ENCODE measurements at regions not wholly inside any gene's neighbourhood (a gene's known extent, or its start where the extent isn't known, plus 50 kb on each side); places are given as distances from the start of the nearest gene placed in this dataset.

- H4K8ac ChIP-seq (ENCODE audit: extremely low read depth, insufficient read depth, low read length): no peak overlapping the region
- H3K14ac ChIP-seq (ENCODE audit: insufficient read length): no peak overlapping the region
- no peak overlapping the region for H2BK5ac ChIP-seq (ENCODE audit: low read depth, low read length)
- H3K23ac ChIP-seq (ENCODE audit: insufficient read length): no peak overlapping the region
- H2BK15ac ChIP-seq (ENCODE audit: low read length): no peak overlapping the region
- POLR2A ChIA-PET (ENCODE audit: partially characterized antibody): no interaction called here
- H3K4me3 ChIP-seq (ENCODE audit: extremely low read depth in 1 of 4, insufficient read depth in 2 of 4, low read depth in 3 of 4, low read length in 4 of 4): no peak overlapping the region
- H2AK5ac ChIP-seq (ENCODE audit: low read depth, low read length): no peak overlapping the region
- no peak overlapping the region for H3K27ac ChIP-seq (ENCODE audit: low read depth, low read length)
- H3K4me1 ChIP-seq (replicated peaks in 1 of 4; ENCODE audit: control insufficient read depth in 3 of 4, insufficient read depth in 4 of 4, low read length in 3 of 4): no peaks in the 10 kb centered on the region
- no peak overlapping the region for H2BK12ac ChIP-seq (ENCODE audit: low read depth, low read length)
- no peak overlapping the region for H3K4me2 ChIP-seq (ENCODE audit: insufficient read depth in 1 of 2, low read depth in 2 of 2, low read length in 2 of 2)
- H4K91ac ChIP-seq (replicated peaks; ENCODE audit: insufficient read length, low read length): no peak overlapping the region
- H2AFZ ChIP-seq (ENCODE audit: low read length): no peak overlapping the region
- no peak overlapping the region for H2BK120ac ChIP-seq (replicated peaks; ENCODE audit: low read depth, low read length)
- H3K4ac ChIP-seq (replicated peaks; ENCODE audit: insufficient read length, low read depth, low read length): no peak overlapping the region
- H2BK20ac ChIP-seq (ENCODE audit: low read length): no peak overlapping the region
- H3K27me3 ChIP-seq (replicated peaks in 1 of 4; ENCODE audit: control insufficient read depth in 3 of 4, extremely low read depth in 1 of 4, insufficient read depth in 3 of 4, low read length in 3 of 4): no peaks in the 10 kb centered on the region
- H3K9me3 ChIP-seq (ENCODE audit: insufficient read depth in 2 of 2, low read depth in 1 of 2, low read length in 1 of 2): no peaks in the 10 kb centered on the region
- no peaks in the 10 kb centered on the region for H3K79me1 ChIP-seq (ENCODE audit: low read depth, low read length)
- H4K20me1 ChIP-seq (replicated peaks in 1 of 2; ENCODE audit: control insufficient read depth in 1 of 2, insufficient read depth in 2 of 2, low read length in 2 of 2): no peaks in the 10 kb centered on the region
- no peak for DNase-seq (ENCODE audit: low read depth in 1 of 2, low spot score in 2 of 2)
- H3K79me2 ChIP-seq (ENCODE audit: control insufficient read depth in 1 of 2, insufficient read depth in 2 of 2, low read length in 2 of 2): no peaks in the 10 kb centered on the region
- no peak overlapping the region for H3K18ac ChIP-seq (ENCODE audit: extremely low read depth, low read length)
- no peaks in the 10 kb centered on the region for H3K36me3 ChIP-seq (ENCODE audit: control insufficient read depth in 2 of 4, insufficient read depth in 4 of 4, low read length in 3 of 4)
- no peaks in the 10 kb centered on the region for H3K23me2 ChIP-seq (ENCODE audit: low read depth, low read length)
- CTCF ChIA-PET (ENCODE audit: partially characterized antibody): interaction anchor here (0.6 to 5.8 kb wide), 2 partner anchors 9 to 257 kb away, joined by 3 to 26 read pairs; no protein-coding TSS in a partner anchor
- no peak overlapping the region for H3K9ac ChIP-seq (replicated peaks in 1 of 4; ENCODE audit: extremely low read depth in 1 of 4, low read depth in 3 of 4, low read length in 3 of 4)
- H3K56ac ChIP-seq (replicated peaks; ENCODE audit: insufficient read length, low read depth, low read length): no peak overlapping the region
- H4K5ac ChIP-seq (ENCODE audit: insufficient read length, low read depth, low read length): no peak overlapping the region
- no peak for FAIRE-seq
- TF ChIP-seq ASH2L (IDR thresholded peaks at IDR 0.05; ENCODE audit: low read length) (no peak), NRF1 (IDR thresholded peaks at IDR 0.05; ENCODE audit: low read depth, low read length) (no peak), ZNF274 (IDR thresholded peaks at IDR 0.05; ENCODE audit: borderline replicate concordance, extremely low read depth, low read length) (no peak), CREB1 (IDR thresholded peaks at IDR 0.05) (no peak), TEAD4 (IDR thresholded peaks at IDR 0.05; ENCODE audit: low read depth, low read length) (no peak), CBX8 (IDR thresholded peaks at IDR 0.05; ENCODE audit: borderline replicate concordance, low read depth, low read length) (no peak), CBX5 (IDR thresholded peaks at IDR 0.05; ENCODE audit: low read depth, low read length) (no peak), POLR2A (IDR thresholded peaks at IDR 0.05; ENCODE audit: control extremely low read depth in 1 of 2, low read depth in 2 of 2, low read length in 2 of 2) (no peak), NANOG (IDR thresholded peaks at IDR 0.05; ENCODE audit: insufficient read depth, low read depth, low read length, poor library complexity, severe bottlenecking) (no peak), RFX5 (IDR thresholded peaks at IDR 0.05; ENCODE audit: borderline replicate concordance, low read depth, low read length) (no peak), POU5F1 (IDR thresholded peaks at IDR 0.05; ENCODE audit: low read depth, low read length) (no peak), SIRT6 (IDR thresholded peaks at IDR 0.05; ENCODE audit: low read length) (no peak), RAD21 (IDR thresholded peaks at IDR 0.05 in 1 of 2, conservative IDR thresholded peaks at IDR 0.05 in 1 of 2; ENCODE audit: low read depth in 2 of 2, low read length in 2 of 2) (no peak), SRF (IDR thresholded peaks at IDR 0.05; ENCODE audit: low read depth, low read length) (no peak)
- TF ChIP-seq, protein P1, sequence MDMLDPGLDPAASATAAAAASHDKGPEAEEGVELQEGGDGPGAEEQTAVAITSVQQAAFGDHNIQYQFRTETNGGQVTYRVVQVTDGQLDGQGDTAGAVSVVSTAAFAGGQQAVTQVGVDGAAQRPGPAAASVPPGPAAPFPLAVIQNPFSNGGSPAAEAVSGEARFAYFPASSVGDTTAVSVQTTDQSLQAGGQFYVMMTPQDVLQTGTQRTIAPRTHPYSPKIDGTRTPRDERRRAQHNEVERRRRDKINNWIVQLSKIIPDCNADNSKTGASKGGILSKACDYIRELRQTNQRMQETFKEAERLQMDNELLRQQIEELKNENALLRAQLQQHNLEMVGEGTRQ (IDR thresholded peaks at IDR 0.05; ENCODE audit: low read length): no peak
Measured at GRCh38 chr6:137688230-137688971, 178.7 kb upstream of the TNFAIP3 start.

Data from H1 (cell line).